Stimulated activated CD8-positive, alpha-beta memory T cell treated with anti-CD3 and anti-CD28 coated beads, Interleukin-15, amount 100 ng/mL, for 4 hours (primary cell): ENCODE measurements at regions not wholly inside any gene's neighbourhood (a gene's known extent, or its start where the extent isn't known, plus 50 kb on each side); places are given as distances from the start of the nearest gene placed in this dataset.
"Not testable (repeated sequence)": the region's sequence is repeated elsewhere in the genome, so short reads cannot be mapped to it uniquely, and the experiment has no call there.

Experiments used
- DNase-seq, 2 donors: peaks; one replicate each; pipeline ENCODE4 v3.0.0-alpha.2; 2020; ENCODE audit warnings: low read depth in 2 of 2

DNA sequence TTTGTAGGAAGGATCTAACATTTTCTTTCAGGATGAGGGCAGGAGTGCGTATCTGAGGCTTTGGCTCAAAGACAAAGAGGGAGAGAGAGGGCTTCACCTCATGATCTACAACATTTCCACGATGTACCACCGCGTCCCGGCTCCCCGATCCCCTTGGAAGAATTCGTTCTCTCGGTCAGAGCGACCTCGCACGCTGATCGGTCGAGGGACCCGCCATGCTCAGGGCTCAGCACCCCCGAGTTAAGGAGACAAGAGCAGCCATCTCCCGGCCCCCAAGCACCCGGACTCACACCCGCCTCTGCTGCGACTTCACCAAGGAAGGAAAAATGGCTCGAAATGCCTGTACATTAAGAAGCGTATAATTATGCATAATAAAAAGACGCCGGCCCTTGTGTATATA, 89.5 kb upstream of the RPL38 start:
- DNase-seq = no peak

DNA sequence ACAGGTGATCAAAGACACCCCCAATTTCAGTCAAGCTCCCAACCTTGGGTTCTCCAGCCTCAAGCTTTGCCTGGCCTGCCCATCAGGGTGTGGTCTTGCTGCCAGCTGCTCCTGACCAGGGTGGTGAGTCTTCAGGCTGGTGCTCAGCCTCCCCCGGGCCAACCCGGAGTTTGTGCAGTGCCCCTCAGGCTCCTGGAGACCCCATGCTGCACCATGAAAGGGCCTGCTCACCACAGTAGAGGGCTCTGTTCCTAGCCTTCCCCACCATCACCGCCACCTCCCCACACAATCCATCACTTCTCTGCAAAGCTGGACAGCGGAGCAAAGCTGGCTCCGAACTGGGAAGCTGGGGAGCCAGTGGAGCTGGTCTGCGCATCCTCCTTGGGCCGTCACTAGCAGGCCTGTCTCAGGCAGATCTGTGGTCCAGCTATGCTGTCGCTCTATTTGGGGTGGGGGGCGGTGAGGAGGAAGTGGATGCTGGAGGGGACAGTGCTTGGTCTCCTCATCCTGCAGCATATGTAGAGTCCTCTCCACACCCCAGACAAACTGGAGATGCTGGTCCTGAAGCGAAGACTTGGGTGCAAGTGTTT, 88.5 kb upstream of the RPL38 start:
- no peak for DNase-seq

DNA sequence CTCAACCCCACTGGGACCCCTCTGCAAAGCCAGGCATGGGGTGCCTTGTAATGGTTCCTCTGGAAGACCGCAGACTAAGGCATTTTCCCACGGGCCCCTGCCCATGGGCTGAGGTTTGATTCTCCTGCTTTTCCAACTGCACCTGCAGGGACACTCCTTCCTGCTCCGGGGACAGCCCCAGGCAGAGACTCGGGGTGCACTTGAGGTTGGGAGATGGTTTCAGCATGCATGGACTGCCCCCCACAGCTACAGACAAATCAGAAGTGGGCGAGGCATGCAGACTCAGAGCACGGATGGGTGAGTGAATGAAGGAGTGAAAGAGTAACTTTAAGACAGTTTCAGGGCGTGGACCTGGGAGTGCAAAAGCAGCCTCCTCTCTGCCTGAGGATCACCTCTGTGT, 87.9 kb upstream of the RPL38 start:
- no peak for DNase-seq

- DNase-seq = no peak
Observed at GRCh38 chr17:74116087-74116717, 87.3 kb upstream of the RPL38 start.

DNA sequence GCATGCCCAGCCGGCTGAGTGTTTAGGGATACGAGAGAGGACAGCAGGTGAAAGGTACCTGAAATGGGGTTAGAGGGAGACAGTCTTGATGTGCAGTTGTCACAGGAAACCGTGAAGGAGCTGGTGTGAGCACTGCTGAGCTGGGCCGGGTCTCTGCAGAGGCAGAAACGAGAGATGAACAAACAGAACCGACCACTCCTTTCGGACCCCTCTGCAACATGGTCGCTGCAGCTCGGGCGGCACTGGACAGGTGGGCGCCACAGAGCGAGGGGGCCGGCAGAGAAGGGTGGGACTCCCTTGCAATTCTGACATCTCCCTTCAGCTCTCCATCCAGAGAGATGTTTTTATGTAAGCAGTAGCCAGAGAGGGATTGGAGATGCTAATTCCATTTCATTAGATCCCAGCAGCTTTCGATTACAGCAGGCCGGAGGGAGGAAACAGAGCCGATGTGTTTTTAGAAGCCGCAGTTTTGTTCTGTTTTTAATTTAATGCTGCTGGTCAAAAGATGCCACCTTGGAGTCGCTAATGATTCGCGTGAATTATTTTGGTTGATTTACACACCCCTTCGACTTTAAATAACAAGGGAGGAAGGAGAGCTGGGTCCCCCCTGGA, 86.3 kb upstream of the RPL38 start:
- DNase-seq = no peak

DNA sequence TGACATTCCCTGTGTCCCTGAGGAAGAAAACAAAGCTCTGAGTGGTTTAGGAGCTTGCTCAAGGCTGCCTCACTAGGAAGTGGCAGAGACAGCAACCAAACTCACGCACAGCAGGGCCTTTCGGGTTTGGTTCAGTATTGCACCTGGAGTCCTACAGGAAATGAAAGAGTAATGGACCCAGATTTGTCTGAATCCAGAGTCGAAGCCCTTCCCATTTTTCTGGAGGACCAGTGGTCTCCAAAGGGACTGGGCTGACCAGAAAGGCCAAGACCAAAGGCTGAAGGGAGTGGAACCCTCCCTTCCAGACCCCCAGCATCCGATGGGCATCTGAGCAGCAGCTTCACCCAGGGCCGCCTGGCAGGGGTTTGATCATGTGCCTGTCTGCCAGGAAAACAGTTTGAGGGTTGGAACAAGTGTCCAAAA, 85.5 kb upstream of the RPL38 start:
- DNase-seq = no peak

GRCh38 chr17:74118504-74118903, 85.0 kb upstream of the RPL38 start:
- DNase-seq = no peak

DNA sequence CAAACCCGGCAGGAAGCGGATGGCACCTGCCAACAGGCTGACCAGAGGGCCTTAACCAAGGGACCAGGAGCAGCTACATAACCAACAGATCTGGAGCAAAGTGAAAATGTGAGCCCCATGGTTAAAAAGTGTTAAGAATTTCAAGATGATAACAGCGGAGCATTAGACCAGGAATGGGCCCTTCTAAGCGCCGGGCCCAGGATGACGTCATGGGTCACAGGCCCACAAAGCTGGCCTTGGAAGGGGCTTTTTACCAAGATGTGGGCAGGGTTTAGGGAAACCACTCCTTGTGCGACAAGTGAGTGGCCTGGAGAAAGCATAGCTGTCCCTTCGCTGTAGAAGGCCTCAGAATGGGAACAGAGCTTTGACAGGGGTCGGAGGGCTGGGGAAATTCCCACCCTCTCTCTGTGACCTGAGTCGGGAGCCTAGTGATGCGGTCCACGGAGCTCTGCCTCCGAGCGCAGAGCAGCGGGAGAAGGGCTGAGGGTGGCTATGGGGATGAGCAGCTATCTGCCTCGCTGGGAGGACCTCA, 84.4 kb upstream of the RPL38 start:
- no peak for DNase-seq

DNA sequence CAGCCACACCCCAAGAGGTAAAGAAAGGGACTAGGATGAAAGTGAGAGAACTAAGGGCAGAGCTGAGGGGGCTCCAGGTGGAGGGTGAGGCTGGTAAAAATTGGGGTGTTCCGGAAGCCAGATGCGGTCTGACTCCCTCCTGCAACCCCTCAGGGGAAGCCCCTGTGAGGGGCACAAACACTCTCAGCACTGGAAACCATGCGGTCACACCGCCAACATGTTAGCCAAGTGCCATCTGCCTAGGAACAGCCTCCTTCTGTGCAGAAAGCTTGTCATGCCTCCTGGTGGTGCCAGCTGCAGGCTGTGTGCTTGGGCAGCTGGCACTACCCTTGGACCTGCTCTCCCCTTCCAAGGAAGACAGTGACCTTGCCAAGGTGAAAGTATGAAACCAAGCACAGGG, 83.5 kb upstream of the RPL38 start:
- no peak for DNase-seq

DNA sequence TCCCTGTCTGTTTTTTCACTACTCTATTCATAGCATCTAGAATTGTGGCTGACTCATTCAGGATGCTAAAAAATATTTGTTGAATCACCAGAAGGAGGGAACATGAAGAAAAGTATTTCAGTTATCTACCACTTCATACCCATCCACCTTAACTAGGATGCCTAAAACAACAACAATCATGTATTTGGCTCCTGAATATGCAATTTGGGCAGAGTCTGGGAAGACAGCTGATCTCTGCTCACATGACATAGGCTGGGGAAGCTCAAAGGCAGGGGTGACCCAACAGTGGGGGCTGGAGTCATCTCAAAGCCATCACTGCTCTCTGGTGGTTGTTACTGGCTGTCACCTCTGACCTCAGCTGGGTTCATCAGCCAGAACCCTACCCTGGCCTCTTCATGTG, 80.1 kb upstream of the RPL38 start:
- no peak for DNase-seq

- DNase-seq = no peak
Observed at GRCh38 chr17:74123866-74124444, 79.5 kb upstream of the RPL38 start.

DNA sequence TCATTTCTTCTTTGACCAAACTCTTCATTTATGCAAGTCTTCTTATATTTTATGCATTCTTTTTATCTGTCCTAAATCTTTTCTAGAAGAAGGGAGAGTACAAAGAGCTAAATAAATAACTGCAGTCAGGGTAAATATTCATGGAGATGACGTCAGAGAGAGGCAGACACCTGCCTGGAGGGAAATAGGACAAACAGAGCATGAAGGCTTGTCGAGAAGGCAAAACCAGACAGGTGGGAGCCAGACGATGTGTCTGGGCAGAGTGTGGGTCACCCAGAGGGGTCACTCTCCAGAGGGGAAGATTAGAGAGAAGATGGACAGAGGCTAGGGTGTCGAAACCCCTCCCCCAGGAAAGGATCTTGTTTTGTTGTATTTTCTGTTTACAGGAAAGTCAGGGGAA, 78.3 kb upstream of the RPL38 start:
- DNase-seq = no peak

- DNase-seq = no peak
Observed at GRCh38 chr17:74126179-74126900, 77.1 kb upstream of the RPL38 start.

DNA sequence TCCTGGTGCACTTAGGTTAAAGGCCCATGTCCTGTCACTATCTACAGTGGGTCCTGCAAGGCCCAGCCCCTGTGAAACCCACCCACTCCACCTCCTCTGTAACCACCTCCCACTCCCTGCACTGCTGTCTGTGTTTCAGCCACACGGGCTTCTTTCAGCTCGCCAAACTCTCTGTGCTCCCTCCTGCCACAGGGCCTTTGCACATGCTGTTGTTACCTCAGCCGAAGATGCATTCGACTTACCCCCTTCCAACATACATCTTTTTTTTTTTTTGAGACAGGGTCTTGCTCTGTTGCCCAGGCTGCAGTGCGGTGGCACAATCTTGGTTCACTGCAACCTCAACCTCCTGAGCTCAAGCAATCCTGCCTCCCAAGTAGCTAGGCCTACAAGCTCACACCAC, 76.5 kb upstream of the RPL38 start:
- DNase-seq = no peak

GRCh38 chr17:74128456-74129211, 74.8 kb upstream of the RPL38 start:
- DNase-seq = no peak

DNA sequence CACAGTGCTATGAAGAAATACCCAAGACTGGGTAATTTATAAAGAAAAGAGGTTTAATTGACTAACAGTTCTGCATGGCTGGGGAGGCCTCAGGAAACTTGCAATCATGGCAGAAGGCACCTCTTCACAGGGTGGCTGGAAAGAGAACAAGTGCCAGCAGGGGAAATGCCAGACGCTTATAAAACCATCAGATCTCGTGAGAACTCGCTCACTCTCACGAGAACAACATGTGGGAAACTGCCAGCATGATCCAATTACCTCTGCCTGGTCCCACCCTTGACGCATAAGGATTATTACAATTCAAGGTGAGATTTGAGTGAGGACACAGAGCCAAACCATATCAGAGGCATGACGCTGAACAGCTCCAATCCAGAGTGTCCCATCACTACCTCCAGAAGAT, 73.7 kb upstream of the RPL38 start:
- not testable (repeated sequence) for DNase-seq

DNA sequence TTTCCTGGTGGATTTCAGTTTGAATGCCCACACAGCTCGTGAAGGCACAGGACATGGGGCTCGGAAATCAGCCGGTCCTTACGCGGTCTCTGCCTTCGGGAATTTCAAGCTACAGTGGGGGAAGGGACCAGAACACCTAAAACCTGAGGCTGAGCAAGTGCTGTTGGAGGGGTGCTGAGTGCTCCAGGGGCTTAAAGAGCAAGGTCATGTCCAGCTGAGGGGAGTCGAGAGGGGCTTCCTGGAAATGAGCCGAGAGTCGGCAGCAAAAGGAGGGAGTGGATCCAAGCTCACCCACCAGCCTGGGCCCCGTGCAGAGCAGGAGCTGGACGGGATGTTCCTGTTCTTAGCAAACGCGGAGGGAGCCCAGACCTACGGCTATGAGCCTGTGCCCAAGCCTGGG, 73.2 kb upstream of the RPL38 start:
- DNase-seq = no peak

- DNase-seq = no peak
Observed at GRCh38 chr17:74130841-74131240, 72.6 kb upstream of the RPL38 start.

DNA sequence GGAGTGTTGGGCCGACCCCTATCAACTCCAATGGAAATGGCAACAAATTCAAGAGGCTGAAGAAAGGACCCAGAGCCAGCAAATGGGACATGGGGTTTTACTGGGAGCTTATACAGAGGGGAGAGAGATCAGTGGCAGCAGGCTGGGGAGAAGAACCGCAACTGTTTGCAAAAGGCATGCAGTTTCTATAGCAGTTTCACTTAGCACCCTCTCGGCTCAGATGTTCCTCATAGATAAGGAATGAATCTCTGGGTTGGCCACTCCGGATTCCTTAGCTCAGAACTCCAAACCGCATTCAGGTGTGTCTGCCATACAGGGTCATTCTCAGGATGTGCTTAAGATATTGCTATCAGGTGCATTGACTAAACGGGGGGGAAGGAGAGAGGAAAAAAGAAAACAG, 71.1 kb upstream of the RPL38 start:
- no peak for DNase-seq

DNA sequence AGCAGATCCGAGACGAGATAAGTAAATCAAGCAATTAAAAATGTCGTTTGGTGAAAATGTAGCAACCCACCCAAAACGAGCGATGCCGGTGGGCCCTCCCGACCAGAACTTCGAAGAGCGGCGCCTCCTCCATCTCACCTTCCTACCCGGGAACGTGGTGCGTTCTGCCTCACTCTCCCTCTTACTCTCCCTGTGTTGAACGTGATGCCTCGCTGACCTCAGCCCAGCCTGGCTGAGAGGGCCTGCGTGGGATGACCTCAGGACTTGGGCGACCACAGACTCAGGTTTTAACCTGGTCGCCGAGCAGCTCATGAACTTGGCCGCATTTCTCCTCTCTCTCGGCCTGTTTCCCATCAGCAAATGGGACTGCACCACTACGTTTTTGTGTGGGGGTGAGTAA, 69.7 kb upstream of the RPL38 start:
- no peak for DNase-seq

GRCh38 chr17:74134234-74134633, 69.2 kb upstream of the RPL38 start:
- DNase-seq = not testable (repeated sequence)

- no peak for DNase-seq
Observed at GRCh38 chr17:74134991-74135390, 68.5 kb upstream of the RPL38 start.
